NOMO-1 (cell line): ENCODE measurements at regions not wholly inside any gene's neighbourhood (a gene's known extent, or its start where the extent isn't known, plus 50 kb on each side); places are given as distances from the start of the nearest gene placed in this dataset.

Experiments
- DNase-seq, 2 experiments: peaks; one replicate each; lab custom pipeline; 2025; ENCODE audit not compliant: unreplicated experiment in 2 of 2; lab: John Stamatoyannopoulos, UW

GRCh38 chr13:97559981-97560380 is 126.0 kb downstream of the RAP2A start:
- no peak for DNase-seq

DNA sequence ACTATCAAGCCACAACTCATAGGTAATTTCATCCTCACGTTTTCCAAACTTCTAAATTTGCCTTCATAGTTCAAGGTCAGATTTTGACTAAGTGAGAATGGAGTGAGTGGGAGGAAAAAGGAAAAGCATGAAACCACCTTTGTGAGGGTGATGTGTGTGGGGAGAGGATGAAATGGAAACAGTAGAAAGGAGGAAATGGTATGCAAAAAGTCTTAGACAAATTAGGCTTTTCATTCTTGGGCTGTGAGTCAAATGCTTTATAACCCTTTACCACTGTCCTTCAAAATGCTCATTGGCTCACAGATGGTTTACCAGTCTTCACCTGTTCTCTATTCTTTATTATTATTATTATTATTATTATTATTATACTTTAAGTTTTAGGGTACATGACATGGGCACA is 127.2 kb downstream of the RAP2A start:
- DNase-seq, result no peak

DNA sequence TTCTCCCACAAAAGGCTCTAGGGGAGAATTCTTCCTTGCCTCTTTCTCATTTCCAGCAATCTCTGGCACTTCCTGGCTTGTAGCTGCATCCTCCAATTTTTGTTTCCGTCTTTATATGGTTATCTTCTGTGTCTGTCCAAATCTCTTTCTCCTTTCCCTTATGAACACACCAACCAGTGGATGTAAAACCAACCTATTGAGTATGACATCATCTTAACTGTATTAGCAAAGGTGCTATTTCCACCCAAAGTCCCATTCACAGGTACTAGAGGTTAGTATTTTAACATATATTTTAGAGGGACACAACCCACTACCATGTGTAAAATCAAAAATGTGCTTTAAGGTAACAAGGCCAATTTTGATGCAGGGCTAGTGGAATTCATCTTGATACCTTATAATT is 129.0 kb downstream of the RAP2A start:
- no peak for DNase-seq

- DNase-seq, result no peak
Measured at GRCh38 chr13:97564956-97565355, 131.0 kb downstream of the RAP2A start.

DNA sequence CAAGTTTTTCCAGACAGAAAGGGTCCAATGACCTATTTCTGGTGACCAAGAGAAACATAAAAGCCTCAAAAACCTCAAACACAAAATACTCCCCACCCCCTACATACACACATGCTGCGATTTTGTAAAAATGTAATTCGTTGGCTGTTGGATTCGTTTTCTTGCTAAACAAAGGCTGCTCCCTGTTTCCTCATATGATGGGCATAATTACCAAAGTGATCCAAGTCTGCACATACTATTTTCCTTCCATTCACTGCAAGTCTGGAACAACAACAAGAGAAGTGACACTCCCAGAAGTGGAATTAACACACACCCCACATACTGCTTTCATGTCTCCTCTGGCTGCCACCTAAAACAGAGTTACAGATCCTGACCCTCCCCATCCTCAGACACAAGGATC is 131.9 kb downstream of the RAP2A start:
- DNase-seq, result no peak

DNA sequence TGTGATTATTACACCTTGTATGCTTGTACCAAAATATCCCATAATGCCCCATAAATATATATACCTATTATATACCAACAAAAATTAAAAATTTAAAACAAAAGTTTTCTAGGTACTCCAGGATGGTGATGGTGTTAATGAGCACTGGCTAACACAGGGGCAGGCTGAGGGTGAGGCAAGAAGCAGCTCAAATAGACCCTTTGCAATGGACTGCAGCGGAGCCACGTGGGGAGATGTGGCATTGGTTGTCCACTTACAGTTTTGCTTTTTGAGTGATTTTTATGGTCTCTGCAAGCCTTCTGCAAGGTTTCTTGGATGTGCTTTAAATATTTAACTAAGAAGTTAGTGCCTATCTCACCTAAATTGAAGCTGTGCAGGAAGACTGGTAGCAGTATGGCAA is 132.9 kb downstream of the RAP2A start:
- no peak for DNase-seq

- DNase-seq, result no peak
Measured at GRCh38 chr13:97567510-97568243, 133.7 kb downstream of the RAP2A start.

GRCh38 chr13:97568850-97569249 is 134.9 kb downstream of the RAP2A start:
- DNase-seq, result no peak

DNA sequence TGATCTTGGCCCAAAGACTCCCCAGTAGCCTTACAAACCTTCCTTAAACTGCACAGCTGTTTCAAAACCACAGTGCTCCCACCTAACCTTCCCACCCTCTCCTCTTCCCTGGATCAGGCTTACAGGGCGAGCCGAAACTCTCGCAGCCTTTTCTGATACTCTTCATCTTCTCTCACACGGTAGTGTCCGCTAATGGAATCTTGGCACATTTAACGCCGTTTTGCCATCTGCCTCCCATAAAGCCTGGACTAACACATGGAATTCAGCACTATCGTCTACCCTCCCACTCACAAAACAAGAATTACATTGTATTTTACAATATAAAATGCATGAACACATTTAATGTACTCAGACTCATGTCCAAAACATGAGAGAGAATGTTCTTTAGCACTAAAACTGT is 135.9 kb downstream of the RAP2A start:
- DNase-seq, result no peak

DNA sequence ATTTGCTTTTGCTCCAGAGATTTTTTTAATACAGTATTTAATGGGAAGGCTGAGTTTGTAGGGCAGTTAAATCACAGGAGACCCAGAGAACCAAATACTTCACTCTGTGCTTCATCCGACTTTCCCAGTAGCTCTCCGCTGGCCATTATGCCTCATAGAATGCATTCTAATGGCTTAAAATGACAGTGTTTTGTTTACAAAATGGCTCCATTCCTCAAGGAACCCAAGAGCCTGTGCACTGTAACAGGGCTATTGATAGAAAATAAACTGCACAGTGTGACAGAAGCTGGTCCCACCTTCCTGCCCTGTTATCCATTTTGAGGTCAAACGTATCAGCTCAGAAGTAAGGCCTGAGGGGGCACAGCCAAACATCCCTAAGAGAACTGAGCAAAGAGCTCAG is 136.5 kb downstream of the RAP2A start:
- no peak for DNase-seq

- no peak for DNase-seq
Measured at GRCh38 chr13:97573011-97573410, 139.0 kb downstream of the RAP2A start.

- no peak for DNase-seq
Measured at GRCh38 chr13:97574926-97575325, 141.0 kb downstream of the RAP2A start.

- no peak for DNase-seq
Measured at GRCh38 chr13:97577026-97577425, 143.1 kb downstream of the RAP2A start.

- DNase-seq, result peak in 1 of 2 experiments; percentile 2
Measured at GRCh38 chr13:97582170-97582569, 148.2 kb downstream of the RAP2A start.

DNA sequence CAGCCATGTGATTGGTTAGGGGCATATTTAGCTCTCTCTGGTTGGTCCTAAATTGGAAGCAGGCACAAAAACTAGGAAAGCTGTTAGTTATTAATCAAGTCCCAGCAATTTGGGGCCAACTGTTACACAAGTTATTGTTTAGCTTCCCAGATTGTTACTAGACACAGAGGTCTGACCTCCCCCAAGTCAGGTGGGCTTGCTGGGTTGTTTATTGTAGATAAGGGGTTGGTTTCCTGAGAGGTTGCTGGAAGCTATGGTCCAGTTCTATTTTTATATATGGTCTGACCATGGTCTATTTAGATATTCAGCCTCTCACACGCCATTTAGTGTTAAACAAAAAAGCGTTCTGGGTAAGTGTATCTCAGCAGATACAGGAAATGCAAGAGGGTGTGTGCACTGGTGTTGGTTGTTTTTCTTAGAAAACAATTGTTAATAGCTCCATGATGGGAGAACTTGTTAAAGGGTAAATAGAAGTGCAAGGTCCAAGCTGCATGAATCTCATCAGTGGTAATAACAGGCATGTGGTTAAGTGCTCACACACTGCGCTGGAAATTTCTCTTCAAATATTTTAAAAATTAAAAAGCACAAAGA is 150.0 kb downstream of the RAP2A start:
- no peak for DNase-seq

DNA sequence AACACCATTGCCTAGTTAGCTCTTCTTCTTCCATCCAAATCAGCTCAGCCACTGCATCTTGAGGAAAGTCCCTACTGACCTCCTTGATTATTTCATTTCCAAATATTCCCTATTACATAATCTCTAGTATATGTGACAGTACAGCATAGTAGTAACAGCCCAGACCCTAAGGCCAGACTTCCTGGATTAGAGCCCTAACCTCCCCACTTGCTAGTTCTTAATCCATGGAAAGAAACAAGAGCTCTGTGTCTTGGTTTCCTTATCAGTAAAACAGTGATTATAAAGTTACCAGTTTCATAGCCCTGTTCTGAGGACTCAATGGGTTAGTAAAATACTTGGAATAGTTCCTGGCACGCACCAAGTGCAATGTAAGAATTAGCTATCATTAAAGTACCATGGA is 153.0 kb downstream of the RAP2A start:
- DNase-seq, result no peak

GRCh38 chr13:97588993-97589392 is 155.0 kb downstream of the RAP2A start:
- no peak for DNase-seq

GRCh38 chr13:97600458-97601075 is 166.6 kb downstream of the RAP2A start:
- no peak for DNase-seq

GRCh38 chr13:97615266-97615665 is 181.3 kb downstream of the RAP2A start:
- no peak for DNase-seq

- DNase-seq, result no peak
Measured at GRCh38 chr13:97616385-97616784, 182.4 kb downstream of the RAP2A start.

DNA sequence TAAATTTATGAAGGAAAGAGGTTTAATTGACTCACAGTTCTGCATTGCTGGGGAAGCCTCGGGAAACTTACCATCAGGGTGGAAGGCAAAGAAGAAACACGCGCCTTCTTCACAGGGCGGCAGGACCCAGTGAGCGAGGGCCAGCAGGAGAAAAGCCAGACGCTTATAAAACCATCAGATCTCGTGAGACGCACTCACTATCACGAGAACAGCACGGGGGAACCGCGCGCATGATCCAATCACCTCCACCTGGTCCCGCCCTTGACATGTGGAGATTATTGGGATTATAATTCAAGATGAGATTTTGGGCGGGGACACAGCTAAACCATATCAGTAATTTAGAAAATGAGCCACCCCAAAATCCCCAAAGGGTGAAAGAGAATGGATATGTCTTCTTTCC is 187.1 kb downstream of the RAP2A start:
- no peak for DNase-seq

DNA sequence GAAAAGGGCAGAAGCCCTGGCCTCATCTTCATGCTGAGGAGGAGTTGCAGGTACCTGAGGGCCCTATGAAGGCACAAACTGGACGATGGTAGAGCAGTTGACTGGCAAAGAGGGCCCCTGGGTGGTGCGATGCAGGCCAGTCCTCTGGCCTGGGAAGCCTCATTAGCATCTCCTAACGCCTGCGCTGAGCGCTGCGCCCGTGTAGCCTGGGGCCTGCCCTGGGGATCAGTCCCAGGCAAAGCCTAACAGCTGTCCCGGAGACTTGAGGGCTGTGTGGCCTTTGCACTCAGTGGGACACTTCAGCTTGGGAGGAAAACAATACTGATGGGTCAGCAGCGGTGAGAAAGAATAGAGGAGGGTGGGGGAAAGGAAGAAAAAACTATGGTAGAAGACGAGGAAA is 187.7 kb downstream of the RAP2A start:
- DNase-seq, result no peak
